ENCODE measurements at regions not wholly inside any gene's neighbourhood (a gene's known extent, or its start where the extent isn't known, plus 50 kb on each side); places are given as distances from the start of the nearest gene placed in this dataset.

DNA sequence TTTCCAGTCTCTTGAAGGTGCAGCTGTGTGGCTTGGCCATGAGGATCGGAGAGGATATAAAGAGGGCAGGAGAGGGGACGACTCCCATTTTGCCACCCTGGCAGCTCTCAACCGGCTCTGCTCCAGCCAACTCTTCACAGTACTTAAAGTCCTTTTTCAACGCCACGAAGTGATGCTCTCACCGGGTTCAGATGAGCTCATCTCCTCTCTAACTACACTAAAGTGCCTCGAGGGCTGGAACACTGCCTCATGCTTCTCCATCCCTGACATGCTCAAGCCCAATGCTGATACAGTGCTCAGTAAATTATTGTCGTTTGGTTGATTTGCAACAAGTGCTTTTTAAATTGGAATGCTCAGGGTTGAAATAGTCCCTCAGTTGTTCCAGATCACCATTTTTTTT lies 97.8 kb downstream of the GTPBP8 start:
- TF ChIP-seq, protein P1, sequence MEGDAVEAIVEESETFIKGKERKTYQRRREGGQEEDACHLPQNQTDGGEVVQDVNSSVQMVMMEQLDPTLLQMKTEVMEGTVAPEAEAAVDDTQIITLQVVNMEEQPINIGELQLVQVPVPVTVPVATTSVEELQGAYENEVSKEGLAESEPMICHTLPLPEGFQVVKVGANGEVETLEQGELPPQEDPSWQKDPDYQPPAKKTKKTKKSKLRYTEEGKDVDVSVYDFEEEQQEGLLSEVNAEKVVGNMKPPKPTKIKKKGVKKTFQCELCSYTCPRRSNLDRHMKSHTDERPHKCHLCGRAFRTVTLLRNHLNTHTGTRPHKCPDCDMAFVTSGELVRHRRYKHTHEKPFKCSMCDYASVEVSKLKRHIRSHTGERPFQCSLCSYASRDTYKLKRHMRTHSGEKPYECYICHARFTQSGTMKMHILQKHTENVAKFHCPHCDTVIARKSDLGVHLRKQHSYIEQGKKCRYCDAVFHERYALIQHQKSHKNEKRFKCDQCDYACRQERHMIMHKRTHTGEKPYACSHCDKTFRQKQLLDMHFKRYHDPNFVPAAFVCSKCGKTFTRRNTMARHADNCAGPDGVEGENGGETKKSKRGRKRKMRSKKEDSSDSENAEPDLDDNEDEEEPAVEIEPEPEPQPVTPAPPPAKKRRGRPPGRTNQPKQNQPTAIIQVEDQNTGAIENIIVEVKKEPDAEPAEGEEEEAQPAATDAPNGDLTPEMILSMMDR (IDR thresholded peaks at IDR 0.05) = no peak
- no peak for TF ChIP-seq POLR2A (IDR thresholded peaks at IDR 0.05)

Measured in thyroid gland (tissue), 4 donors.